ENCODE measurements at regions not wholly inside any gene's neighbourhood (a gene's known extent, or its start where the extent isn't known, plus 50 kb on each side); places are given as distances from the start of the nearest gene placed in this dataset.
"Not testable (repeated sequence)": the region's sequence is repeated elsewhere in the genome, so short reads cannot be mapped to it uniquely, and the experiment has no call there.

- Histone ChIP-seq H3K27me3 (ENCODE audit: control insufficient read depth, extremely low read depth, insufficient read depth, low read length) (no peaks in the 10 kb centered on the region), H3K4me2 (ENCODE audit: control insufficient read depth, extremely low read depth, insufficient read depth, low read depth, low read length) (no peak overlapping the region), H3K79me2 (ENCODE audit: control insufficient read depth, insufficient read depth, low read length) (no peaks in the 10 kb centered on the region), H2AFZ (ENCODE audit: control insufficient read depth, low read length) (no peak overlapping the region), H3K4me3 (ENCODE audit: control insufficient read depth in 2 of 3, extremely low read depth in 1 of 3, insufficient read depth in 2 of 3, low read depth in 1 of 3, low read length in 3 of 3) (no peak overlapping the region), H3K4me1 (ENCODE audit: control insufficient read depth, extremely low read depth, insufficient read depth, low read length) (no peaks in the 10 kb centered on the region), H3K9me3 (ENCODE audit: control insufficient read depth, low read depth, low read length) (no peaks in the 10 kb centered on the region), H3K36me3 (ENCODE audit: control insufficient read depth in 2 of 2, extremely low read depth in 1 of 2, insufficient read depth in 2 of 2, low read length in 2 of 2) (no peaks in the 10 kb centered on the region), H3K9me1 (ENCODE audit: control insufficient read depth, extremely low read depth, insufficient read depth, low read length) (no peaks in the 10 kb centered on the region), H3K9ac (ENCODE audit: control insufficient read depth, extremely low read depth, insufficient read depth, low read length) (no peak overlapping the region), H4K20me1 (ENCODE audit: control insufficient read depth, extremely low read depth, insufficient read depth, low read length) (no peaks in the 10 kb centered on the region), H3K27ac (ENCODE audit: control insufficient read depth, insufficient read depth, low read length) (no peak overlapping the region)
- dilution Hi-C loops (cut with MboI; ENCODE audit: extremely low pct_ligation_motif_present, low sequenced_read_pairs), result no loop called here
- FAIRE-seq, result no peak
- no peak for TF ChIP-seq EZH2 (IDR thresholded peaks at IDR 0.05; ENCODE audit: low read length)
- no peak for TF ChIP-seq CTCF (optimal IDR thresholded peaks at IDR 0.05 in 1 of 3, IDR thresholded peaks at IDR 0.05 in 1 of 3, conservative IDR thresholded peaks at IDR 0.05 in 1 of 3; ENCODE audit: extremely low read depth in 1 of 3, insufficient read depth in 2 of 3, low read length in 3 of 3)
- no peak for DNase-seq (ENCODE audit: low read depth, low spot score)
Measured at GRCh38 chr3:168939651-168940238, 723.8 kb downstream of the MECOM start.

- H3K9me3 ChIP-seq (ENCODE audit: control insufficient read depth, low read depth, low read length), result no peaks in the 10 kb centered on the region
- H3K36me3 ChIP-seq (ENCODE audit: control insufficient read depth in 2 of 2, extremely low read depth in 1 of 2, insufficient read depth in 2 of 2, low read length in 2 of 2), result no peaks in the 10 kb centered on the region
- no peak overlapping the region for H3K4me2 ChIP-seq (ENCODE audit: control insufficient read depth, extremely low read depth, insufficient read depth, low read depth, low read length)
- H4K20me1 ChIP-seq (ENCODE audit: control insufficient read depth, extremely low read depth, insufficient read depth, low read length), result no peaks in the 10 kb centered on the region
- TF ChIP-seq EZH2 (IDR thresholded peaks at IDR 0.05; ENCODE audit: low read length), result no peak
- TF ChIP-seq CTCF (optimal IDR thresholded peaks at IDR 0.05 in 1 of 3, IDR thresholded peaks at IDR 0.05 in 1 of 3, conservative IDR thresholded peaks at IDR 0.05 in 1 of 3; ENCODE audit: extremely low read depth in 1 of 3, insufficient read depth in 2 of 3, low read length in 3 of 3), result no peak
- no peaks in the 10 kb centered on the region for H3K27me3 ChIP-seq (ENCODE audit: control insufficient read depth, extremely low read depth, insufficient read depth, low read length)
- H3K4me3 ChIP-seq (ENCODE audit: control insufficient read depth in 2 of 3, extremely low read depth in 1 of 3, insufficient read depth in 2 of 3, low read depth in 1 of 3, low read length in 3 of 3), result no peak overlapping the region
- H3K9me1 ChIP-seq (ENCODE audit: control insufficient read depth, extremely low read depth, insufficient read depth, low read length), result no peaks in the 10 kb centered on the region
- DNase-seq (ENCODE audit: low read depth, low spot score), result no peak
- no peaks in the 10 kb centered on the region for H3K79me2 ChIP-seq (ENCODE audit: control insufficient read depth, insufficient read depth, low read length)
- FAIRE-seq, result no peak
- no peak overlapping the region for H2AFZ ChIP-seq (ENCODE audit: control insufficient read depth, low read length)
- dilution Hi-C loops (cut with MboI; ENCODE audit: extremely low pct_ligation_motif_present, low sequenced_read_pairs), result no loop called here
- no peaks in the 10 kb centered on the region for H3K4me1 ChIP-seq (ENCODE audit: control insufficient read depth, extremely low read depth, insufficient read depth, low read length)
- H3K9ac ChIP-seq (ENCODE audit: control insufficient read depth, extremely low read depth, insufficient read depth, low read length), result no peak overlapping the region
- H3K27ac ChIP-seq (ENCODE audit: control insufficient read depth, insufficient read depth, low read length), result no peak overlapping the region
Measured at GRCh38 chr3:168933614-168934013, 729.9 kb downstream of the MECOM start.

- H2AFZ ChIP-seq (ENCODE audit: control insufficient read depth, low read length); H3K9me1 ChIP-seq (ENCODE audit: control insufficient read depth, extremely low read depth, insufficient read depth, low read length); H3K27ac ChIP-seq (ENCODE audit: control insufficient read depth, insufficient read depth, low read length); H3K36me3 ChIP-seq (ENCODE audit: control insufficient read depth in 2 of 2, extremely low read depth in 1 of 2, insufficient read depth in 2 of 2, low read length in 2 of 2); H3K4me1 ChIP-seq (ENCODE audit: control insufficient read depth, extremely low read depth, insufficient read depth, low read length); H3K4me2 ChIP-seq (ENCODE audit: control insufficient read depth, extremely low read depth, insufficient read depth, low read depth, low read length); H4K20me1 ChIP-seq (ENCODE audit: control insufficient read depth, extremely low read depth, insufficient read depth, low read length); dilution Hi-C loops (cut with MboI; ENCODE audit: extremely low pct_ligation_motif_present, low sequenced_read_pairs); H3K4me3 ChIP-seq (ENCODE audit: control insufficient read depth in 2 of 3, extremely low read depth in 1 of 3, insufficient read depth in 2 of 3, low read depth in 1 of 3, low read length in 3 of 3); H3K79me2 ChIP-seq (ENCODE audit: control insufficient read depth, insufficient read depth, low read length); H3K9me3 ChIP-seq (ENCODE audit: control insufficient read depth, low read depth, low read length); FAIRE-seq; DNase-seq (ENCODE audit: low read depth, low spot score); H3K27me3 ChIP-seq (ENCODE audit: control insufficient read depth, extremely low read depth, insufficient read depth, low read length); H3K9ac ChIP-seq (ENCODE audit: control insufficient read depth, extremely low read depth, insufficient read depth, low read length): not testable (repeated sequence)
Measured at GRCh38 chr3:168929997-168930396, 733.5 kb downstream of the MECOM start.

Data from keratinocyte (primary cell).